Omental fat pad (tissue), 3 donors: ENCODE measurements at regions not wholly inside any gene's neighbourhood (a gene's known extent, or its start where the extent isn't known, plus 50 kb on each side); places are given as distances from the start of the nearest gene placed in this dataset.

Experiments used
- ATAC-seq: fragments of 150-250 bp; one replicate; pipeline ENCODE4 v1.9.1; 2016; ENCODE audit warnings: mild to moderate bottlenecking, moderate library complexity; ENCODE audit not compliant: low FRiP score
- DNase-seq: peaks from one replicate; pipeline ENCODE4 v3.0.0-alpha.2; 2019; ENCODE audit warnings: low spot score
- CTCF ChIP-seq, 3 donors: fragments of 450-650 bp; IDR thresholded peaks; one replicate each; pipeline ENCODE4 v1.5.1; 2016 to 2017; ENCODE audit warnings: antibody characterized with exemption in 3 of 3, mild to moderate bottlenecking in 3 of 3, moderate library complexity in 2 of 3

- ATAC-seq (no peak), DNase-seq (no peak)
- no peak for TF ChIP-seq CTCF (IDR thresholded peaks at IDR 0.05)
These were observed 72.9 kb downstream of the SIK1 start for GRCh38 chr21:43354026-43354420.

- ATAC-seq, result no peak
- no peak for DNase-seq
- no peak for TF ChIP-seq CTCF (IDR thresholded peaks at IDR 0.05)
These were observed 73.5 kb downstream of the SIK1 start for GRCh38 chr21:43353282-43354025.

- TF ChIP-seq CTCF (IDR thresholded peaks at IDR 0.05), result no peak
- ATAC-seq (no peak), DNase-seq (no peak)
These were observed 74.2 kb downstream of the SIK1 start for GRCh38 chr21:43352568-43353281.

GRCh38 chr21:43352154-43352537 lies 74.8 kb downstream of the SIK1 start:
- TF ChIP-seq CTCF (IDR thresholded peaks at IDR 0.05), result no peak
- ATAC-seq, result no peak
- no peak for DNase-seq

- DNase-seq (no peak), ATAC-seq (no peak)
- TF ChIP-seq CTCF (IDR thresholded peaks at IDR 0.05), result no peak
These were observed 75.3 kb downstream of the SIK1 start for GRCh38 chr21:43351501-43352153.

GRCh38 chr21:43349644-43350043 lies 77.3 kb downstream of the SIK1 start:
- TF ChIP-seq CTCF (IDR thresholded peaks at IDR 0.05), result no peak
- no peak for ATAC-seq
- DNase-seq, result no peak
